OCI-M2 (cell line): ENCODE measurements at regions not wholly inside any gene's neighbourhood (a gene's known extent, or its start where the extent isn't known, plus 50 kb on each side); places are given as distances from the start of the nearest gene placed in this dataset.
"Not testable (repeated sequence)": the region's sequence is repeated elsewhere in the genome, so short reads cannot be mapped to it uniquely, and the experiment has no call there.

Experiments used
- DNase-seq: peaks from one replicate; lab custom pipeline; 2025; ENCODE audit not compliant: unreplicated experiment; lab: John Stamatoyannopoulos, UW

DNA sequence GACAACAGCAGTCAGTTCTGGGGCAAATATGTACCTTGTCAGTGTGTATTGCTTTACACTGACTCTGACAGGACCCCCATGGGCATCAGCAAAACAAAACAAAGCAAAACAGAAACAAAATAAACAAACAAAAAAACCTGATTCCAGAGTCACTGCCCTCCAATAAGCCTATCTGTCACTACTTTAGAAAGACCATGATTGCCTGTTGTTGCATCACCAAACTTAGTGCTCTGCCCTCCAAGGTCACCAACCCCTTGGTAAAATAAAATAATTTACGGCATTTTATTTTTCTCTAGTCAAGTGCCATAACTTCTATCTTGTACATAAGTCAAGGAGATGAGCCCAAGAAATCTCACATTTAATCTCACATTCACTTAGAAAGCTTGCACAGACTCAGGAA is 120.9 kb upstream of the ADAMTS3 start:
- no peak for DNase-seq

DNA sequence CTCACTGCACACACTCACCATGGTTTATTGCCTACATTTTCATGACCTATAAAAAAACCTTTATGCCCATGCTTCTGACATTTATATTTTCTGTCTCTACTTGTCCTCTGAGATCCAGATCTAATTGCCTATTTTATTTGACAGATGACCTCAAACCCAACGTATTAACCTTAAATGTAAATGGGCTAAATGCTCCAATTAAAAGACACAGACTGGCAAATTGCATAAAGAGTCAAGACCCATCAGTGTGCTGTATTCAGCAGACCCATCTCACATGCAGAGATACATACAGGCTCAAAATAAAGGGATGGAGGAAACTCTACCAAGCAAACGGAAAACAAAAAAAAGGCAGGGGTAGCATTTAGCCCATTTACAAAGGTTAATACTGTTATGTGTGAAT is 117.4 kb upstream of the ADAMTS3 start:
- not testable (repeated sequence) for DNase-seq

DNA sequence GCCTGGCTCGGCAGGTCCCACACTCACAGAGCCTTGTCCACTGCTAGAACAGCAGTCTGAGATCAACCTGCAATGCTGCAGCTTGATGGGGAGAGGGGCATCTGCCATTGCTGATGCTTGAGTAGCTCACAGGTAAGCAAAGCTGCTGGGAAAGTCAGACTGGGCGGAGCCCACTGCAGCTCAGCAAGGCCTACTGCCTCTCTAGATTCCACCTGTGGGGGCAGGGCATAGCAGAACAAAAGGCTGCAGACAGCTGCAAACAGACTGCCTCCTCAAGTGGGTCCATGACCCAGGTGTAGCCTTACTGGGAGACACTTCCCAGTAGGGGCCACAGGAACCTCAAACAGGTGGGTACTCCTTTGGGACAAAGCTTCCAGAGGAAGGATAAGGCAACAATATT is 110.6 kb upstream of the ADAMTS3 start:
- DNase-seq: no peak

DNA sequence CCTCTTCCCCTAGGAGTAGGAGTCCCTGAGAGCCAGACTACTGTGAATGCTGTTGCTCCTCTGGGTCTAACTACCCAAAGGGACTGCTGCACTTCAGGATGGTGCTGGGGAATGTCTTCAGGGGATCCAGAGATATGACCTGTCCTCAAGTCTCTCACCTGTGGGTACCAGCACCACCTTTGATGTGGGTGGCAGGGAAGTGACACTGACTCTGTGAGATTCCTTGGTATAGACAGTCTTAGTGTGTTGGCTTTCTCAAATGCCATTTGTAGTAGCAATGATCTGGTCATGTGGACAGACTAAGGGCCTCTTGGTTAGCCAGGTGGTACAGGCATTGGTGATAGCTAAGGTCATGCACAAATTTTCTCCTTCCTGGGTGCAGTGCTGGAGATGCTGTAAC is 108.9 kb upstream of the ADAMTS3 start:
- no peak for DNase-seq

DNA sequence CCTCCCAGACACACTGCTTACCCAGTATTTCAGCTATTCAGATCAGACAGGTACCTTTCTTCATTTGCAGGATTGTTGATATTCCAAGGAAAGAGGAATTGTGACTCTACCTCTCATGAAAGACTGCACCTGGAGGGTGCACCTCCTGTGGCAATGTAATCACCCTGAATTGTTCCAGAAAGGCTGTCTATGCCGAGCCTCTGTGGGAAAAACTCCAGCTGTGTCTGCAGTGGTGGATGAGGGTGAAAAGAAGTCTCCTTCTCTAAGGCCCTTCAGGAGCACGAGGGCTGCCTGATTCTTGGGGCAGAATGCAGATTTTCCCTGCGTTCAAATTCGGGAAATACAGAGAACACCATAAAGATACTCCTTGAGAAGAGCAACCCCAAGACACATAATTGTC is 108.2 kb upstream of the ADAMTS3 start:
- no peak for DNase-seq

DNA sequence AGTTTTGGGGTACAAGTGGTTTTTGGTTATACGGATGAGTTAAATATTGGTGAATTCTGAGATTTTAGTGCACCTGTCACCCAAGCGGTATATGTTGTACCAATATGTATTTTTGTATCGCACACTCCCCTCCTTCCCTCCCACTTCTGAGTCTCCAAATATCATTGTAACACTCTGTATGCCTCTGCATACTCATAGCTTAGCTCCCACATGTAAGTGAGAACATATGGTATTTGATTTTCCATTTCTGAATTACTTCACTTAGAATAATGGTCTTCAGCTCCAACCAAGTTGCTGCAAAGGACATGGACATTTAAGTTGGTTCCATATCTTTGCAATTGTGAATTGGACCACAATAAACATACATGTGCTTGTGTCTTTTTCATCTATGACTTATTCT is 103.0 kb upstream of the ADAMTS3 start:
- no peak for DNase-seq

DNA sequence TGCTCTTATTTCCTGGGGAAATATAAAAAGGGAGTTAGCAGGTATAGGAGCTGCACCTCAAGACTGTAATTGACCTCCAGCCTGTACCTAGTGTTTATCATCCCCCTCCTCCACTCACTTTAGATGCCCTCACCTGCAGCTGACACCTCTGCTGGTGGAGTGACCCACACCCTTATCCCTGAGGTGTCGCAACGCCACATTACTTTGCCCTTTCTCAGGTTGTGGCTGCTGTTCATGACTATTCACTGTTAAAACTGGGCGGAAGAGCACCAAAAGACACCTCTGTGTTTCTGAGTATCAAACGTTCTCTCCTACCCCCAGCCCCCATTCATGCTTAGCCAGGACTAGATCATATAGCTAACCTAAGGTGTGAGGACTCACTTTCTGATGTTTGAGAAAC is 101.5 kb upstream of the ADAMTS3 start:
- no peak for DNase-seq

DNA sequence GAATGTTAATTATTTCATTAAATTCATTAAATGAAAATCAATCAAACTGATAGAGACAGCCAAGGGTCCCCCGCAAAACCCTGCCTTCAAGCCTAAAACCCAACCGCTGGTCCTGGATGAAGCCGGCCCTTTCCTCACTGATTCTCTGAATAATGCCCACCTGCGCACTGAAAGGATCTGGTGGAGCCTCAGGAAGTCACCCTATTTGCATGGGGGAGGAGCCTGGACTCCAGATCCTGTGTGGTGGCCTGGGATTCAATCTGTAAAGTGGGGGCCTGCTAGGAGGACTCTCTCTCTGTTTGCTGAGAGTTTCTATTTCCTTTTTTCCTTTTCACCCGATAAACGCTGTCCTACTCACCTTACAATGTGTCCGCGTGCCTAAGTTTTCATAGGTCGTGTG is 97.9 kb upstream of the ADAMTS3 start:
- DNase-seq: no peak

DNA sequence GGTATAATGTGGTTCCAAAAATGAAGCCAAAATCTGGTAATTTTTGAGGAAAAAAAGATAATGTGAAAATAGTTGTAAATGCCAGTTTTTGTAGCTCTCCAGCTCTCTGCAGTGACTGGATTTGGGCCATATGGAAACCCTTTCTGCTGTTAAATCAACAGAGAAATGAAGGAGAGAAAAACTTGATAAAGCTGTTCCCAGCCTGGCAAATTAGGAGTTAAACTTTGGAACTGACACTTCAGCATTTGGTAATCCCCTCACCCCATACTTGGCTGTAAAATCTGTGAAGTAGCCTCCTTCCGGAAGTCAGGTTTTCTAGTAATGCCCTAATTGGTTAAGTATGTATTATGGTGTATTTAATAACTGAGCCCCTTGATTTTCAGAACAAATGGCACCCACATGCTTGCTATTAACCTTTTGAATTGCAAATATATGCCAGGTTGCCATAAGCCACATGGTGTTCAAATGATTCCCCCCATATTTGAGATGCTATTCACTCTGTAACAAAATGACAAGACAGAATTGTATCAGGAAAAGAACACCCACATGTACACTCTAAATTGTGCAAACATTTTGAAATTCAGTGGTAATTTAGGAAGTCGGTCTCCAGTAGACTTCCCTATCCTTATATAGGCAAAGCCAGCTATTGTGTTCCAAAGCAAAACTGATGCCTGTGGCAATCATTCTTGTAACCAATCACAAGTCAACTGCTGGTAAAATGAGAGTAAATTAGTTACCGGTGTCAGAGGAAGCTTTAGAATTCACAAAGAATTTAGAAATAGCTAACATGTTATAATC is 96.3 kb upstream of the ADAMTS3 start:
- no peak for DNase-seq

DNA sequence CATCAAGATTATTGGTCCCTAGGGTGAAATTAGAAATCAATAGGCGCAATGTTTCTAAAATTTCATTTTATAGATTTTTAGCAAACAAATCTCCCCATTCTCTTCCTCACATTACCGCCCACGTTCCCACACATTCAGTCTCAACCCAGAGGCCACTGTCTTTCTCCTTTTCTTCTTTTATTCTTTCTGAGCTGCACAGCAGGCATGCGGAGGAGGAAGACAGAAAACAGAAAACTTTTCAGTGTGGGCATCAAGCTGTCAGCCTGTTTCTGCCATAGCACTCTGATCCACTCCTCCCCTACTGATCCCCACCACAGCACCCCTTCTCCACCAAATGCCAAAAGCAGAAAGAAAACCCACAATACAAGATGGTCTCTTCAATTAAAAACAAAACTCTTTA is 94.8 kb upstream of the ADAMTS3 start:
- no peak for DNase-seq

DNA sequence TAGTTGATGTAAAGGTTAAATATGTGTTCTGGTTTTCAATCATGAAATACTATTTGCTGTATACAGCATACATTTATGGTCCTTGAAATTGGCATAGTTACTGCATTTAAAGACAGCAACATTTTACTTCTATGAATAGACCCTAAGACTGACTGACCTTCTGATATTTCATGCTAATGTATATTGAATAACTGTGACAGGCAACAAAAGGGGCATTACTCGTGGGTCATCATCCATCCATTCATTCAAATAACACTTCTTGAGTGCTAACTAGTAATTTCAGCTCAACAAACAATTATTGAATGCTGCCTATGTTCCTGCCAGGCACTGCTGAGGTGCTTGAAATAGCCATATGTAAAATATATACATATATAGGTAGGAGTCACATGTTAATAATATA is 92.8 kb upstream of the ADAMTS3 start:
- no peak for DNase-seq

DNA sequence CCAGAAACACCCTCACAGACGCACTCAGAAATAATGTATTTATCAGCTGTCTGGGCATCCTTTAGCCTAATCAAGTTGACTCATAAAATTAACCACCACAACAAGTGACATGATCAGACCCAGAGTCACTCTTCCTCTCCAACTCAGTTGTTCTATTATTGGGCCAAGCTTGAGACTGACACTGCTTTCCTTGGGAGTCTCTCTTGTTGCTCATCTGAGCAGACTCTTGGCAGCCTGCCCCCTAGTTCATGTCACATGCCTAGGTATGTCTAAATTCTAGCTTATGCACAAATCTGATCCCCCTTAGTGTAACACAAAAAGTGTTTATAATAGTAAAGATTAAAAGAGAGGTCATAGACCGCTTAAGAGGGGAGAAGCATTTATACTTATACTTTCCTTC is 72.6 kb upstream of the ADAMTS3 start:
- no peak for DNase-seq

DNA sequence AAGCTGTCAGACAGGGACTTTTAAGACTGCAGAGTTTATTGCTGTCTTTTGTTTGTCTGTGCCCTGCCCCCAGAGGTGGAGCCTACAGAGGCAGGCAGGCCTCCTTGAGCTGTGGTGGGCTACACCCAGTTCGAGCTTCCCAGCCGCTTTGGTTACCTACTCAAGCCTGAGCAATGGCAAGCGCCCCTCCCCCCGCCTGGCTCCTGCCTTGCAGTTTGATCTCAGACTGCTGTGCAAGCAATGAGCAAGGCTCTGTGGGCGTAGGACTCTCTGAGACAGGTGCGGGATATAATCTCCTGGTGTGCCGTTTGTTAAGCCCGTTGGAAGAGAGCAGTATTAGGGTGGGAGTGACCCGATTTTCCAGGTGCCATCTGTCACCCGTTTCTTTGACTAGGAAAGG is 67.8 kb upstream of the ADAMTS3 start:
- DNase-seq: not testable (repeated sequence)

DNA sequence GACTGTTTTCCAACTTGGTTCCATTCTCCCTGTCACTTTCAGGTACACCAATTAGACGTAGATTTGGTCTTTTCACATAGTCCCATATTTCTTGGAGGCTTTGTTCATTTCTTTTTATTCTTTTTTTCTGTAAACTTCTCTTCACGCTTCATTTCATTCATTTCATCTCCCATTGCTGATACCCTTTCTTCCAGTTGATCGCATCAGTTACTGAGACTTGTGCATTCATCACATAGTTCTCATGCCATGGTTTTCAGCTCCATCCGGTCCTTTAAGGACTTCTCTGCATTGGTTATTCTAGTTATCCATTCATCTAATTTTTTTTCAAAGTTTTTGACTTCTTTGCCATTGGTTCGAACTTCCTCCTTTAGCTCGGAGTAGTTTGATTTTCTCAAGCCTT is 66.9 kb upstream of the ADAMTS3 start:
- not testable (repeated sequence) for DNase-seq

DNA sequence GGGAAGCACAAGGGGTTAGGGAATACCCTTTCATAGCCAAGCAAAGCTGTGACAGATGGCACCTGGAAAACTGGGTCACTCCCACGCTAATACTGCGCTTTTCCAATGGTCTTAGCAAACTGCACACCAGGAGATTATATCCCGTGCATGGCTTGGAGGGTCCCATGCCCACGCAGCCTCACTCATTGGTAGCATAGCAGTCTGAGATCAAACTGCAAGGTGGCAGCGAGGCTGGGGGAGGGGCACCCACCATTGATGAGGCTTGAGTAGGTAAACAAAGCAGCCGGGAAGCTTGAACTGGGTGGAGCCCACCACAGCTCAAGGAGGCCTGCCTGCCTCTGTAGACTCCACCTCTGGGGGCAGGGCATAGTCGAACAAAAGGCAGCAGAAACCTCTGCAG is 63.2 kb upstream of the ADAMTS3 start:
- not testable (repeated sequence) for DNase-seq

DNA sequence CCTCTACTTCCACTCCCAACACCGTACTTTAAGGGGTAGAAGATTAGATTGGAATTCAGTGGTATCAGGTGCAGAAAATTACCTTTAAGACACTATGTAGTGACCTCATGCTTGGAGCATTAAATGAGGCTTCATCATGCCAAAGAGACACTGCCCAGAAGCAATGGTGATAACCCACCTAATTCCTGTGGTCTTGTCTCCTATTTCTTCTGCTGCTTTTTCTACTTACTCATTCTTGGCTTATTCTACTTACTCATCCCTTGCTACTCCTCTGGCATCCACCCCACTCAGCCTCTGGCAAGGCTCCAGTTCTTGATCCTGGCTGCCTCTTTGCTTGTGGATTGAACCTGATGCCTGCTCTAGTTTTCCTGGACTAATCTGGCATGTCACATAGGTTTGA is 62.3 kb upstream of the ADAMTS3 start:
- DNase-seq: no peak

DNA sequence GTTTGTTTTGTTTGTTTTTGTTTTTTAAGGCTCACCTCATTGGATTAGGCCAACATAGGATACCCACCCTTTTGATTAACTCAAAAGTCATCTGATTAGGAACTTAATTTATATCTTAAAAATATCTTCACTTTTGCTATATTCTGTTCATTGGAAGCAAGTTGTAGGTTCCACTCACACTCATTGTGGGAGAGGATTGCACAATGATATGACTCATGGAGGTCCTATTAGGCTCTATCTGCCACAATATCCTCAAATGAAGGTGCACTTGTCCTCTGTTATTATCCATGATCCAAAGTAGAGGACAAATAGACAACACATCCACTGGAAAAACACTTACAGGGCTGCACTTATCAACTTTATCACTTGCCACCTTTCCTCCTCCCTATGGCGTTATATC is 60.5 kb upstream of the ADAMTS3 start:
- no peak for DNase-seq

DNA sequence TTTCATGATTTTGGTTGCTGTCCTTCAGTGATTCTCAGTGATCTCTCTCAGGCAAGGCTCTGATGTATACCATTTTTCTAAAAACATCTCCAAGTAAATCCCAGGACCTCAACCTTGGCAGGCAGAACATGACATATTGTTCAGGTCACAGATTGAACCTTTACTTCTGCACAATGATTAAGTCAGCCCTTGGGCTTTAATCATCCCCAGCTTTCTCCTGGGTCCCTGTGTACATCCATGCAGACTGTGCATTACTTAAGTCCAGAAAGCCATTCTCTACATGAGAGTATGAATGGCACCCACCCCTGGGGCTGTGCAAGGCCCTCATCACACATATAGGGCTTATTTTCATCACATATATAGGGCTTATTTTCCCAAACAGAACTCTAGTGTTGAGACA is 58.7 kb upstream of the ADAMTS3 start:
- no peak for DNase-seq
